Heart left ventricle (tissue), 16 donors: ENCODE measurements at regions not wholly inside any gene's neighbourhood (a gene's known extent, or its start where the extent isn't known, plus 50 kb on each side); places are given as distances from the start of the nearest gene placed in this dataset.

Experiments used
- ATAC-seq, 4 donors: fragments of 200-7000 bp; cut with Tn5 transposase; one replicate each; pipeline ENCODE4 v1.9.1; 2020 to 2022; ENCODE audit warnings: moderate library complexity in 4 of 4, mild to moderate bottlenecking in 3 of 4, moderate number of reproducible peaks in 1 of 4
- DNase-seq, 5 donors: peaks; one replicate each; pipeline ENCODE4 v3.0.0-alpha.2; 2020
- H3K27ac ChIP-seq, 12 donors: fragments of 200-600 bp; sonication (generic) in 4 of 12; one replicate each; pipeline versions ENCODE4 v1.5.0 to v1.8.0; 2016 to 2022; ENCODE audit warnings: mild to moderate bottlenecking in 2 of 12
- H3K27me3 ChIP-seq, 9 donors: fragments of 200-600 bp; sonication (generic) in 2 of 9; one replicate each; pipeline versions ENCODE4 v1.5.1 to v1.8.0; 2016 to 2022; ENCODE audit warnings: mild to moderate bottlenecking in 3 of 9
- H3K36me3 ChIP-seq, 9 donors: fragments of 200-600 bp; sonication (generic) in 2 of 9; one replicate each; pipeline versions ENCODE4 v1.5.0 to v1.8.0; 2018 to 2022; ENCODE audit warnings: mild to moderate bottlenecking in 2 of 9
- H3K4me1 ChIP-seq, 12 donors: fragments of 200-600 bp; sonication (generic) in 4 of 12; one replicate each; pipeline versions ENCODE4 v1.5.0 to v1.8.0; 2016 to 2022; ENCODE audit warnings: mild to moderate bottlenecking in 3 of 12
- H3K4me3 ChIP-seq, 12 donors: fragments of 200-600 bp; sonication (generic) in 4 of 12; one replicate each; pipeline versions ENCODE4 v1.5.0 to v1.8.0; 2017 to 2022; ENCODE audit warnings: mild to moderate bottlenecking in 9 of 12, moderate library complexity in 4 of 12
- H3K9me3 ChIP-seq, 12 donors: fragments of 200-600 bp; sonication (generic) in 4 of 12; one replicate each; pipeline versions ENCODE4 v1.5.0 to v1.8.0; 2016 to 2022; ENCODE audit warnings: mild to moderate bottlenecking in 1 of 12
- POLR2A ChIP-seq, 2 donors: fragments of 450-650 bp; IDR thresholded peaks; one replicate each; pipeline ENCODE4 v1.6.1; 2017; ENCODE audit warnings: antibody characterized with exemption in 2 of 2, mild to moderate bottlenecking in 2 of 2, moderate library complexity in 2 of 2
- WGBS, 4 donors: extraction: QIAGEN DNeasy Blood & Tissue Kit in 2 of 4; methylation state at CpG; one replicate each; pipeline versions ENCODE4 v1.1.5 to v1.1.7; 2013 to 2018; 5-methylcytosine and 5-hydroxymethylcytosine counted together
- intact Hi-C, 10 donors: fragments of 100-400 bp; cut with DNase I; formaldehyde crosslinking; loops; one replicate each; pipeline versions ENCODE4 v1.11.1 to v1.14.2; 2022
- TF ChIP-seq, protein P1 (sequence below), 12 donors: fragments of 200-600 bp; sonication (generic) in 4 of 12; IDR thresholded peaks; one replicate each; pipeline versions ENCODE4 v1.5.0 to v1.8.0; 2018 to 2022; ENCODE audit warnings: antibody characterized with exemption in 12 of 12, mild to moderate bottlenecking in 5 of 12
- donor health status: ischemic (EF 13 %, LVEDD 7.1; RV severe dilation, severe dysfunction).
- donor health status: healthy with polysubstance abuse.
- donor health status: DM: no; HTN: yes; CAD: no.
- donor health status: DM: no; HTN: no; CAD: no.
- donor health status: ischemic (EF 25% LVEDD 6.9; RV normal size, moderate dysfunction).
- donor health status: ischemic (EF 25% LVEDD 5.7; RV mildly dilated, moderate dysfunction).
- donor health status: healthy.
- donor health status: DM: yes; HTN: yes; CAD: no.
- donor health status: ischemic (EF 35%, LVEDD 5.7; RV mildly dilated, moderate dysfunction).
- donor health status: nonischemic (EF 11% LVEDD 7.7; RV severe dilation, severe dysfunction).
- donor health status: DM: yes; HTN: yes; CAD: no.
- donor health status: PGD.
- donor health status: ischemic (EF 29% LVEDD 5.4; RV normal size, mild dysfunction).
- donor health status: nonischemic (EF 23%, LVEDD 6.1; RV moderate dilation, normal function).

DNA sequence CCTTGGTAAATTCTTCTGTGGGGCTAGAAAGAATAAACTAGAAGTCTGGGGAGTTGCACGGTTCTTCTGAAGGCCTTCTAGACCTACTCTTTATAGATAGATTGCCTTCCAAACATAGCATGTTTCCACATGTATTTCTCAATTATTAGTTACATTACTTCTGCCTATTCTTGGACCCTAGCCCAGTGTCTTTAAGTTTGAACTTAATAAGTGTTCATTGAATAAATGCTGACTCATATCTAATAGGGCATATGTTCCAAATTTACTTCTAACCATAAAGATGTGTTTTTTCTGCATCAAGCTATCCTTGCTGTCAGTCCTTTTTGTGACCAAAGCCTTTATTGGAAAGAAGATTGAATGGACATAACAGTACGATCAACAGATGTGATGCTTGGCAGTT lies 503.6 kb upstream of the ZFP42 start:
- Histone ChIP-seq H3K36me3 (no peaks in the 10 kb centered on the region), H3K27me3 (no peaks in the 10 kb centered on the region), H3K4me1 (no peaks in the 10 kb centered on the region), H3K27ac (no peak overlapping the region), H3K4me3 (no peak overlapping the region), H3K9me3 (peaks cover 0 to 4% (median 0%) of the 10 kb centered on the region in 12 donors)
- DNase-seq = no peak
- 79 to 98% (median 86%) methylated on average over 2 of the region's 2 CpGs for WGBS, 4 donors
- no peak for TF ChIP-seq POLR2A (IDR thresholded peaks at IDR 0.05)
- TF ChIP-seq, protein P1, sequence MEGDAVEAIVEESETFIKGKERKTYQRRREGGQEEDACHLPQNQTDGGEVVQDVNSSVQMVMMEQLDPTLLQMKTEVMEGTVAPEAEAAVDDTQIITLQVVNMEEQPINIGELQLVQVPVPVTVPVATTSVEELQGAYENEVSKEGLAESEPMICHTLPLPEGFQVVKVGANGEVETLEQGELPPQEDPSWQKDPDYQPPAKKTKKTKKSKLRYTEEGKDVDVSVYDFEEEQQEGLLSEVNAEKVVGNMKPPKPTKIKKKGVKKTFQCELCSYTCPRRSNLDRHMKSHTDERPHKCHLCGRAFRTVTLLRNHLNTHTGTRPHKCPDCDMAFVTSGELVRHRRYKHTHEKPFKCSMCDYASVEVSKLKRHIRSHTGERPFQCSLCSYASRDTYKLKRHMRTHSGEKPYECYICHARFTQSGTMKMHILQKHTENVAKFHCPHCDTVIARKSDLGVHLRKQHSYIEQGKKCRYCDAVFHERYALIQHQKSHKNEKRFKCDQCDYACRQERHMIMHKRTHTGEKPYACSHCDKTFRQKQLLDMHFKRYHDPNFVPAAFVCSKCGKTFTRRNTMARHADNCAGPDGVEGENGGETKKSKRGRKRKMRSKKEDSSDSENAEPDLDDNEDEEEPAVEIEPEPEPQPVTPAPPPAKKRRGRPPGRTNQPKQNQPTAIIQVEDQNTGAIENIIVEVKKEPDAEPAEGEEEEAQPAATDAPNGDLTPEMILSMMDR (IDR thresholded peaks at IDR 0.05) = no peak
- ATAC-seq = no peak
- intact Hi-C loops = no loop called here

DNA sequence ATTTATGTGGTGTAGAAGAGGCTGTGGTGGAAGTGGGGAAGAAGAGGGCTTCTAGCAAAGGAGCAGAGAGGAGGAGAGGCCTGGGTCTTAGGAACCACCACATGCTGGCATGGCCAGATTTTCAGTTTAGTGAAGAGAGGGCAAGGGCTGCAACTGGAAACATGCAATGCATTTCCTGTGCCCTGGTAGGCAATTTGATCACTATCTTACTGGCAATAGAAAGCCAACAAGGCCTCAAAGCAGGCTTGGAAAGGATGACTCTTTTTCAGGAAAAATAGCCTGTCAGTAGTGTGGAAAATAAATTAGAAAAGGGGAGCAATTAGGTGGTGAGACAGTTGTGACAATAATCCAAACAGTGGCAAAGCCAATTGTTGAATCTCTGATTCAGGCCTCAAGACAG lies 501.9 kb upstream of the ZFP42 start:
- H3K9me3 ChIP-seq = no peaks in the 10 kb centered on the region
- H3K27ac ChIP-seq = no peak overlapping the region
- H3K4me1 ChIP-seq = no peaks in the 10 kb centered on the region
- ATAC-seq = no peak
- no peaks in the 10 kb centered on the region for H3K27me3 ChIP-seq
- H3K36me3 ChIP-seq = no peaks in the 10 kb centered on the region
- intact Hi-C loops = no loop called here
- TF ChIP-seq, protein P1 (IDR thresholded peaks at IDR 0.05) = no peak
- TF ChIP-seq POLR2A (IDR thresholded peaks at IDR 0.05) = no peak
- H3K4me3 ChIP-seq = no peak overlapping the region
- no peak for DNase-seq

DNA sequence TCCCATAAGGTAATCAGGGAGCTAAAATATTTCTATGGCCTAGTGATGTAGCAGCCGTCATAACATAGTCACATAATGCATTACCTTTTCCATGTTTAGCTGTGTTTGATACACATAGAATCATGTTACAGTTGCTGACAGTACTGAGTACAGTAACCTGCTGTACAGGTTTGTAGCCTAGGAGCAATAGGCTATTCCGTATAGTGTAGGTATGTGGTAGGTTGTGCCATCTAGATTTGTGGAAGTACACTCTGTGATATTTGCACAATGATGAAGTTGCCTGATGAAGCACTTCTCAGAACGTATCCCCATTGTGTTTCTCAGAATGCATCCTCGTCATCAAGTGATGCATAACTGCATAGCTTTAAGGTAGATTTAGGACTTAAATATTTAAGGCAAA lies 495.6 kb upstream of the ZFP42 start:
- intact Hi-C loops = no loop called here
- H3K4me1 ChIP-seq = no peaks in the 10 kb centered on the region
- H3K27ac ChIP-seq = no peak overlapping the region
- DNase-seq (no peak), ATAC-seq (no peak)
- TF ChIP-seq, protein P1 (IDR thresholded peaks at IDR 0.05) = no peak
- TF ChIP-seq POLR2A (IDR thresholded peaks at IDR 0.05) = no peak
- no peaks in the 10 kb centered on the region for H3K36me3 ChIP-seq
- H3K4me3 ChIP-seq = no peak overlapping the region
- H3K27me3 ChIP-seq = no peaks in the 10 kb centered on the region
- no peaks in the 10 kb centered on the region for H3K9me3 ChIP-seq
- WGBS, 4 donors = 88 to 90% (median 89%) methylated on average over 4 of the region's 4 CpGs

DNA sequence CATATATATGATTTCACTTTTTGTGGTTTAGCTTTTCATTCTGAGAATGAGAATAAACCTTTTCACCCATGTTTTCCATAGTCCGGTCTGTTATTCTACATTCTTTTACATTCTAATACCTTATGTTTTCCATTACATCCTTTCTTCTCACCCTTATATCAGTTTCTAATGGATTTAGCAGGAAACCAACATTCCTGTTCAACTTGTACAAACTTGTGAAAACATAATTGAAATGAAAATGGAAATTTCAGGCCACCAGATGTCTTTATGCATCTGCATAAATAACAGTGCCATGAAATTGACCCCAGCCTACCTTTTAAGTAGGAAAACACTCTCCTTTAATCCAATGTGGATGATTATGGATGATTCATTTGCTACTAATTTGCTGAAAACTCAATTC lies 494.8 kb upstream of the ZFP42 start:
- no peak for DNase-seq
- Histone ChIP-seq H3K36me3 (no peaks in the 10 kb centered on the region), H3K4me1 (no peaks in the 10 kb centered on the region), H3K27me3 (no peaks in the 10 kb centered on the region), H3K9me3 (no peaks in the 10 kb centered on the region), H3K27ac (no peak overlapping the region), H3K4me3 (no peak overlapping the region)
- intact Hi-C loops = no loop called here
- WGBS, 4 donors = 78 to 92% (median 82%) methylated on average over 1 of the region's 1 CpG
- no peak for ATAC-seq
- TF ChIP-seq, protein P1 (IDR thresholded peaks at IDR 0.05) = no peak
- TF ChIP-seq POLR2A (IDR thresholded peaks at IDR 0.05) = no peak
